ENCODE measurements at regions not wholly inside any gene's neighbourhood (a gene's known extent, or its start where the extent isn't known, plus 50 kb on each side); places are given as distances from the start of the nearest gene placed in this dataset.

DNA sequence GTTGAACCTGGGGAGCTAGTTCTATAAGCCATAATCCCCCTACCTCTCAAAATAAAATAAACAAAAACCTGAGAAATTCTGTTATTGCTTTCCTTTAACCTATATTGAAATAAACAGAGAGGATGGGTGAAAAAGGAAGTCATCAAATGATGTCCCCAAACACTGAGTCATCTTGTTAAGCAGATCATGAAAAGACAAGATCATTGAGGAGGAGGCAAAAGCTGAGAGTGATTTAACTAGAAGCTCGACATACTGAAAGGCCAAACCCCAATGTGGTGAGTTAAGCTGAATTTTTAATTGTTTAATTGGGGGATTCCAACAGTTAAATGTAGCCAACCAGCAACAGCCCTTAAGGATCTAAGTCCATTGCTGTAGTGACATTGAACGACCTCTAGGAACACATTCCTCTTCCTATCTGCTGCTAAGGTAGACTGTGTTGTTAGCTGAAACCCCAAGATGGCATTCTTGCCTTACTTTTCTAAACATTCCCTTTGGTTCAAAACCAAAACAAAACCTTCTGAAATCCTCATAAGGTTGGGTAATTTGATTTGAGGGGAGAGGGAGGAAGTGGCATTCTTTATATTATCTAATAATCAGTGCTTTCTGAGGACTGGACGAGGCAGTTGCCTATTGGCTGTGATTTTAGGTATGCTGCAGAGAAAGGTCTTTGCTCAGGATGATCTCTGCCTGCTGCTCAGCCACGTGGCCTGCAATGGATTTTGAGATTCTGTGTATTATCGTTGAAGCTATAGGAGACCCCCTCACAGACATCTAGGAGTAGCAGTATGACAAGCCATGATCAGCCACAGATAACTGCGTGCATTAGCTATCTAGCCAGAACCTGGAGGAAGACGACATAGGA, 62.7 kb upstream of the BNIP2 start:
- Histone ChIP-seq H3K27me3 (ENCODE audit: insufficient read depth, low read length) (no peaks in the 10 kb centered on the region), H3K79me2 (ENCODE audit: insufficient read depth, low read length) (no peaks in the 10 kb centered on the region), H2AFZ (ENCODE audit: low read depth, low read length) (no peak overlapping the region), H3K4me2 (ENCODE audit: low read length) (no peak overlapping the region), H3K9me3 (ENCODE audit: insufficient read depth, low read depth, low read length) (no peaks in the 10 kb centered on the region), H3K36me3 (ENCODE audit: insufficient read depth, low read length) (no peaks in the 10 kb centered on the region), H4K20me1 (ENCODE audit: insufficient read depth, low read length) (no peaks in the 10 kb centered on the region), H3K9ac (ENCODE audit: low read length) (no peak overlapping the region), H3K4me1 (ENCODE audit: insufficient read depth, low read length) (no peaks in the 10 kb centered on the region), H3K4me3 (ENCODE audit: insufficient read depth, low read depth, low read length) (no peak overlapping the region), H3K27ac (ENCODE audit: low read depth, low read length) (no peak overlapping the region)
- DNase-seq (ENCODE audit: low read depth) = no peak
- no peaks in the 10 kb centered on the region for H3K4me1 Mint-ChIP-seq (ENCODE audit: low read depth, unreplicated experiment)
- no peak for TF ChIP-seq EZH2 (IDR thresholded peaks at IDR 0.05; ENCODE audit: insufficient read depth, low read length)
- TF ChIP-seq, protein P1, sequence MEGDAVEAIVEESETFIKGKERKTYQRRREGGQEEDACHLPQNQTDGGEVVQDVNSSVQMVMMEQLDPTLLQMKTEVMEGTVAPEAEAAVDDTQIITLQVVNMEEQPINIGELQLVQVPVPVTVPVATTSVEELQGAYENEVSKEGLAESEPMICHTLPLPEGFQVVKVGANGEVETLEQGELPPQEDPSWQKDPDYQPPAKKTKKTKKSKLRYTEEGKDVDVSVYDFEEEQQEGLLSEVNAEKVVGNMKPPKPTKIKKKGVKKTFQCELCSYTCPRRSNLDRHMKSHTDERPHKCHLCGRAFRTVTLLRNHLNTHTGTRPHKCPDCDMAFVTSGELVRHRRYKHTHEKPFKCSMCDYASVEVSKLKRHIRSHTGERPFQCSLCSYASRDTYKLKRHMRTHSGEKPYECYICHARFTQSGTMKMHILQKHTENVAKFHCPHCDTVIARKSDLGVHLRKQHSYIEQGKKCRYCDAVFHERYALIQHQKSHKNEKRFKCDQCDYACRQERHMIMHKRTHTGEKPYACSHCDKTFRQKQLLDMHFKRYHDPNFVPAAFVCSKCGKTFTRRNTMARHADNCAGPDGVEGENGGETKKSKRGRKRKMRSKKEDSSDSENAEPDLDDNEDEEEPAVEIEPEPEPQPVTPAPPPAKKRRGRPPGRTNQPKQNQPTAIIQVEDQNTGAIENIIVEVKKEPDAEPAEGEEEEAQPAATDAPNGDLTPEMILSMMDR (IDR thresholded peaks at IDR 0.05; ENCODE audit: insufficient read depth, low read depth, low read length) = peak; percentile 19
- no peak overlapping the region for H3K4me3 Mint-ChIP-seq (ENCODE audit: unreplicated experiment)
- H3K9me3 Mint-ChIP-seq (ENCODE audit: unreplicated experiment) = no peaks in the 10 kb centered on the region
- no peak overlapping the region for H3K27ac Mint-ChIP-seq (ENCODE audit: unreplicated experiment)
- no peak for FAIRE-seq
- H3K36me3 Mint-ChIP-seq (ENCODE audit: low read depth, unreplicated experiment) = no peaks in the 10 kb centered on the region
- H3K27me3 Mint-ChIP-seq (ENCODE audit: low read depth, unreplicated experiment) = peaks cover 3% of the 10 kb centered on the region

DNA sequence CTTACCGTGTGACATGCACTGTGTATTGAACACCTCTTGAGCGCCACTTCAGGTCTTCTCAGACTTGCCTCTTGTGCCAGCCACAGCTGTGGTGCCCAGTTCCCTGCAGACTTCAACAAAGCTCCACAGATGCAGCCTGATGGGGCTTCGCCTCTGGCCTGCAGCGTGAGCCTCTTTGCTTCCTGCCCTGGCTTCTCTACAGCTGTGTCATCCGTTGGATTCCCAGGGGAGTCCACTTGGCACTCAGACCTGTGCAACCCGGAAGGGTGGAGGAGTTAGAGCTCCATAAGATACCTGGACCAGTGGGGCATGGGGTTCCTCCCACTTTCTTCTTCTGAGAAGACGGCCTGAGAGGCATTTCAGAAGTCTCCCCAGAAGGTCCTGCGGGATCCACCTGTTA, 57.7 kb upstream of the BNIP2 start:
- Mint-ChIP-seq H3K27ac (ENCODE audit: unreplicated experiment) (no peak overlapping the region), H3K4me3 (ENCODE audit: unreplicated experiment) (no peak overlapping the region), H3K36me3 (ENCODE audit: low read depth, unreplicated experiment) (no peaks in the 10 kb centered on the region), H3K27me3 (ENCODE audit: low read depth, unreplicated experiment) (peaks cover 5% of the 10 kb centered on the region), H3K9me3 (ENCODE audit: unreplicated experiment) (peaks cover 11% of the 10 kb centered on the region), H3K4me1 (ENCODE audit: low read depth, unreplicated experiment) (no peaks in the 10 kb centered on the region)
- TF ChIP-seq EZH2 (IDR thresholded peaks at IDR 0.05; ENCODE audit: insufficient read depth, low read length) = no peak
- TF ChIP-seq, protein P1 (IDR thresholded peaks at IDR 0.05; ENCODE audit: insufficient read depth, low read depth, low read length) = no peak
- Histone ChIP-seq H3K27me3 (ENCODE audit: insufficient read depth, low read length) (peaks cover 3% of the 10 kb centered on the region), H3K27ac (ENCODE audit: low read depth, low read length) (no peak overlapping the region), H3K79me2 (ENCODE audit: insufficient read depth, low read length) (no peaks in the 10 kb centered on the region), H3K4me1 (ENCODE audit: insufficient read depth, low read length) (no peaks in the 10 kb centered on the region), H3K4me2 (ENCODE audit: low read length) (no peak overlapping the region), H3K9ac (ENCODE audit: low read length) (no peak overlapping the region), H2AFZ (ENCODE audit: low read depth, low read length) (no peak overlapping the region), H3K36me3 (ENCODE audit: insufficient read depth, low read length) (no peaks in the 10 kb centered on the region), H3K4me3 (ENCODE audit: insufficient read depth, low read depth, low read length) (no peak overlapping the region), H4K20me1 (ENCODE audit: insufficient read depth, low read length) (no peaks in the 10 kb centered on the region), H3K9me3 (ENCODE audit: insufficient read depth, low read depth, low read length) (peaks cover 5% of the 10 kb centered on the region)
- FAIRE-seq (no peak), DNase-seq (ENCODE audit: low read depth) (no peak)
